SK-N-SH treated with all-trans-retinoic acid at 6 μM for 48 hours (cell line): ENCODE measurements at regions not wholly inside any gene's neighbourhood (a gene's known extent, or its start where the extent isn't known, plus 50 kb on each side); places are given as distances from the start of the nearest gene placed in this dataset.

Experiments used
- BACH2 ChIP-seq: fragments of 250-450 bp; sonication (Bioruptor Pico); IDR thresholded peaks from 2 replicates; pipeline ENCODE4 v1.9.0; 2021; ENCODE audit warnings: mild to moderate bottlenecking, borderline replicate concordance
- GLIS3 ChIP-seq: fragments of 250-450 bp; sonication (Bioruptor Pico); IDR thresholded peaks from 2 replicates; pipeline ENCODE4 v1.5.0; 2020; ENCODE audit warnings: mild to moderate bottlenecking, moderate library complexity
- ISL1 ChIP-seq: fragments of 250-450 bp; sonication (Bioruptor Pico); IDR thresholded peaks from 2 replicates; pipeline ENCODE4 v2.1.2; 2022; ENCODE audit warnings: mild to moderate bottlenecking, moderate library complexity
- OSR1 ChIP-seq: fragments of 250-450 bp; sonication (Bioruptor Pico); IDR thresholded peaks from 2 replicates; pipeline ENCODE4 v1.8.0; 2022; ENCODE audit warnings: moderate library complexity, mild to moderate bottlenecking, inconsistent platforms
- RARB ChIP-seq: fragments of 250-450 bp; sonication (Bioruptor Pico); IDR thresholded peaks from 2 replicates; pipeline ENCODE4 v1.8.0; 2021; ENCODE audit warnings: mild to moderate bottlenecking, moderate library complexity
- TCF4 ChIP-seq: fragments of 250-450 bp; sonication (Bioruptor Pico); IDR thresholded peaks from 2 replicates; pipeline ENCODE4 v1.8.0; 2021; ENCODE audit warnings: mild to moderate bottlenecking, moderate library complexity, borderline replicate concordance
- TF ChIP-seq, protein P1 (sequence below): fragments of 250-450 bp; sonication (Bioruptor Pico); IDR thresholded peaks from 2 replicates; pipeline ENCODE4 v1.8.0; 2020; ENCODE audit warnings: mild to moderate bottlenecking, moderate library complexity, borderline replicate concordance

DNA sequence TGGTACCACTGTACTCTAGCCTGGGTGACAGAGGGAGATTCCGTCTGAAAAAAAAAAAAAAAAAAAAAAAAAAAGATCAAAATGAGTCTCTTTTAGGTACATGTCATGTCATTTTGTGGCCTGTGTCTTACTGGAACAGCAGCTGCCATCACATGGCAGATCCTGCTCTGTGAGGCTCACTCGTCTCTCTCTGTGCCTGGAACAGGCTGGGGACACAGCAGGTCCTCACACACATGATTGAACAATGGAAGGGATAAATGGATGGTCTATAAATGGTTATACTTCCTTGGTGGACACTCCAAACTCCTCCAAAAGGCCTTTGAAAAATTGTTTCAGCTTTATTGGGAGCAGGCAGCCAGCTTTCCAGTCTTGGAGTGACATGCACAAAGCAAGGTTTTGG, 236.2 kb upstream of the COPS8 start:
- TF ChIP-seq BACH2 (CRISPR knock-in tag) (no peak), ISL1 (CRISPR knock-in tag) (no peak), OSR1 (CRISPR knock-in tag) (no peak), TCF4 (CRISPR knock-in tag) (no peak), GLIS3 (CRISPR knock-in tag) (no peak), RARB (CRISPR knock-in tag) (no peak)
- TF ChIP-seq, protein P1, sequence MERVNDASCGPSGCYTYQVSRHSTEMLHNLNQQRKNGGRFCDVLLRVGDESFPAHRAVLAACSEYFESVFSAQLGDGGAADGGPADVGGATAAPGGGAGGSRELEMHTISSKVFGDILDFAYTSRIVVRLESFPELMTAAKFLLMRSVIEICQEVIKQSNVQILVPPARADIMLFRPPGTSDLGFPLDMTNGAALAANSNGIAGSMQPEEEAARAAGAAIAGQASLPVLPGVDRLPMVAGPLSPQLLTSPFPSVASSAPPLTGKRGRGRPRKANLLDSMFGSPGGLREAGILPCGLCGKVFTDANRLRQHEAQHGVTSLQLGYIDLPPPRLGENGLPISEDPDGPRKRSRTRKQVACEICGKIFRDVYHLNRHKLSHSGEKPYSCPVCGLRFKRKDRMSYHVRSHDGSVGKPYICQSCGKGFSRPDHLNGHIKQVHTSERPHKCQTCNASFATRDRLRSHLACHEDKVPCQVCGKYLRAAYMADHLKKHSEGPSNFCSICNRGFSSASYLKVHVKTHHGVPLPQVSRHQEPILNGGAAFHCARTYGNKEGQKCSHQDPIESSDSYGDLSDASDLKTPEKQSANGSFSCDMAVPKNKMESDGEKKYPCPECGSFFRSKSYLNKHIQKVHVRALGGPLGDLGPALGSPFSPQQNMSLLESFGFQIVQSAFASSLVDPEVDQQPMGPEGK: no peak
